GM19035 (cell line): ENCODE measurements at regions not wholly inside any gene's neighbourhood (a gene's known extent, or its start where the extent isn't known, plus 50 kb on each side); places are given as distances from the start of the nearest gene placed in this dataset.
"Not testable (repeated sequence)": the region's sequence is repeated elsewhere in the genome, so short reads cannot be mapped to it uniquely, and the experiment has no call there.

Experiments used
- ATAC-seq: cut with Tn5 transposase; IDR thresholded peaks from one replicate; pipeline ENCODE4 v1.9.1; 2021; ENCODE audit not compliant: unreplicated experiment

DNA sequence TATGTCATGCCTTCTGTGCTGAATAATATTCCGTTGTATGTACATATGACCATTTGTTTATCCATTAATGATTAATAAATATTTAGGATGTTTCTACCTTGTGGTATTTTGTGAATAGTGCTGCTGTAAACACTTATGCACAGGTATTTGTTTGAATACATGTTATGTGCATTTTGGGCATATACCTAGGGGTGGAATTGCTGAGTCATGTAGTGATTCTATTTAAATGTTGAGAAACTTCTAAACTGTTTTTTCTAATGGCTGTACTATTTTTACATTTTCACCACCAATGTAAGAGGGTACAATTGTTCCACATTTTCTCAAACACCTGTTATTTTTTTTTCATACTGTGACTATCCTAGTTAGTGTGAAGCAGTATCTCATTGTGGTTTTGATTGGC is 1318.6 kb downstream of the TECRL start:
- ATAC-seq = no peak

DNA sequence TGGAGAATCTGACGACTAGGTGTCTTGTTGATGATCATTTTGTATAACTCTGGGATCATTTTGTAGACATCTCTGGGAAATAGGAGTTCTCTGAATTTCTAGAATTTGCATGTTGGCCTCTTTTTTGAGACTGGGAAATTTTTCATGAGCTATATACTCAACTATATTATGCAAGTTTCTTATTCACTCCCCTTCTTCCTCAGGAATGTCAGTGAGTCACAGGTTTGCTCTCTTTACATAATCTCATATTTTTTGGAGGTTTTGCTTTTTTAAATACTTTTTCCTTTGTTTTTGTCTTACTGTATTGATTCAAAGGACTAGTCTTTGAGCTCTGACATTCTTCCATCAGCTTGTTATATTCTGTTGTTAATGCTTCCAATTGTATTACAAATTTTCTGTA is 1324.2 kb downstream of the TECRL start:
- no peak for ATAC-seq

DNA sequence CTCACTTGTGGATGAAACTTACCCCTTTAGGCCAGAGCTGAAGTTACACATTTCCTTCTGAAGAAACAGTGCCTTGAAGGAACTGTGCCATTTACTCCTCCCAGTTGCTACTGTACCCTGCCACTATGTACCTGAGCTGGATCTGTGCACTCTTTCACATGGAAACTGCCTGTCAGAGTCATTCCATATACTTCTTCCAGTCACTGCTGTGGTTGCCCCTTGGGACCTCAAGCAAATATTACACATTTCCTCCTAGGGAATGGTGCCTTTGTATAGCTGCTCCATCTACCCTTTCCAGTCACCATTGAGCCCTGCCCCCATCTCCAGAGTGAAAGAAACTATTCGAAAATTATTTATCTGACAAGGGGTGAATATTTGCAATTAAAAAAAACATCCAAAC is 1328.3 kb downstream of the TECRL start:
- ATAC-seq = no peak

DNA sequence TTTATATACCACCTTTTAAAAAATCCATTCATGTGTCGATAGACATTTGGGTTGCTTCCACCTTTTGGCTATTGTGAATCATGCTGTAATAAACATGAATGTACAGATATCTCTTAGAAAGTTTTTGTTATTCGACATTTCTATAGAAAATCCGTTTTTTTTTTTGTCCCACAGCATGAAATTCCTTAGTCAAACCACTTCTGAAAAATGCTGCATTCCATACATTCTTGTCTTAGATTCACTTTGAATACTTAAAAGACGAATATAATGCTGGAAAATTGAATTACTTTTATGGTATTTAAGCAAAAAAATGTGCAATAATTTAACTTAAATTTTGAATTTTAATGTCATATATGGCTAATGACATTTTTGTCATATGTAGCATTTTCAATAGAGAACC is 1345.5 kb downstream of the TECRL start:
- no peak for ATAC-seq

DNA sequence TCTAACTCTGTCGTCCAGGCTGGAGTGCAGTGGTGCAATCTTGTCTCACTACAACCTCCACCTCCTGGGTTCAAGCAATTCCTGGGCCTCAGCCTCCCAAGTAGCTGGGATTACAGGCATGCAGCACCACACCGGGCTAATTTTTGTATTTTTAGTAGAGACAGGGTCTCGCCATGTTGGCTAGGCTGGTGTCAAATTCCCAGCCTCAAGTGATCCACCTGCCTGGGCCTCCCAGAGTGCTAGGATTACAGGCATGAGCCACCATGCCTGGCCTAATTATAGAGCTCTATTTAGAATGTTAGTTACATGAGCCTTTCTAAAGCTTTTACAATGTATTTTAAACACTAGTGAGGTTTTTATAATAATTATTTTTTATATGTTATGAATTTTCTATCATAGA is 1346.4 kb downstream of the TECRL start:
- not testable (repeated sequence) for ATAC-seq

DNA sequence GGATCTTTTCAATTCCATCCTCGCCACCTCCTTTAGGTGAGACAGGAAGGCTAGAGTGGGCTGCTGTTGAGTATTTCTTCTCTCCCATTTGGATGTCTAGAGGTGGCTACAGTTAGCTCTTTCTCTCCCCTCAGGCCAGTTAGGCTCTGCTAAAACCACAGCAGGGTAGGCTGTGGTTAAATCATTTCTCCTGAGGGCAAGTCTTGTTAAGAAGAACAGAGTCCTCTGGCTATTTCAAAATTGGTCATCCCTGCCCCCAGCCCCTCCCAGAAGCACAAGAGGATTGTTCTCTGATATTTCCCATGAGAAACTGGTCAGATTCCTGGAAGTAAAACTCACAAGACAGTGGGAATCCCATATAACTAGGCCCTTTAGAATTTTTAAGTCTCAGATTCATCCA is 1359.5 kb downstream of the TECRL start:
- no peak for ATAC-seq

DNA sequence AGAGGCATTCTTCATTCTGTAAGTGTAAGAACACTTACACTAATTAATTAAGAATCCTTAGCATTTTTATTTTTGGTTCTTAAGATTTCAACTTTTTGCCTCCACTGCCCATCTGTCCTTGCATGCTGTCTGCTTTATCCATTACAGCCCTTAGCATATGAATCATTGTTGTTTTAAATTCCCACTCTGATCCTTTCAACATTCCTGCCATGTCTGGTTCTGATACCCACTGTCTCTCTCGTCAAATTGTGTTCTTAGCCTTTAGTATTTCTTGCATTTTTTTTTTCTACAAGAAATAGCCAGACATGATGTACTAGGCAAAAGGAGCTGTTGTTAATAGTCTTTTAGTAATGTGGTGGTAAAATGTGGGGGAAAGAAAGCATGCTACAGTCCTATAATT is 1360.0 kb downstream of the TECRL start:
- ATAC-seq = no peak

DNA sequence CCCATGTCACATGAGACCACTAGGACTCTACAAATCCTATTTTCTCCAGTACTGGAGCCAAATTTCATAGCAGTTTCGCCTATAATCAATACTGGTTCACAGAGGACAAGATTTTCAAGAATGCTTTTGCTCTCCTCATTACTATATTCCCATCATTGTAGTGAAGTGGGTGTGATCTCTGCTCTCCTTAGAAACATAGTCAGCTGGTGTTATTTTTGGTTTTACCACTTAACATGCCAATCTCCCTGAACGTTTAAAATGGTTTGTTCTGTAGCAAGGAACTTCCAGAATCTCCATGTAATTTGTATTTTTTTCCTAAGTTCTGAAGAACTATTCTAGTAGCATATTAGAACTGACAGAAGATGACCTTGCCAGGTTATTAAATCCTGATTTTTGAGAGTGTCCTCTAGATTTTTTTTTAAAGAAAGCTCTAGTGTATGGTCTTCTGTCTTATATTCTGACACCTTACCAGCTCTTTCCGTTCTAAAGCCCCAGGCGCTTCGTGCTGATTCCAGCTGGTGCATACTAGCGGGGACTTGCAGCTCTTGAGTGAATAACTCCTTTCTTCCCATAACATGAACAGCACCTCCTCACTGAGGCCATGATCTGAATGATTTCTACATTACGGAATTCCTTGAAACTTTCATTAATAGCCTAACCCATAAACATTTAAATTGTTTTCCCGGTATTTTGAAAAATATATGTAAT is 1372.9 kb downstream of the TECRL start:
- no peak for ATAC-seq

DNA sequence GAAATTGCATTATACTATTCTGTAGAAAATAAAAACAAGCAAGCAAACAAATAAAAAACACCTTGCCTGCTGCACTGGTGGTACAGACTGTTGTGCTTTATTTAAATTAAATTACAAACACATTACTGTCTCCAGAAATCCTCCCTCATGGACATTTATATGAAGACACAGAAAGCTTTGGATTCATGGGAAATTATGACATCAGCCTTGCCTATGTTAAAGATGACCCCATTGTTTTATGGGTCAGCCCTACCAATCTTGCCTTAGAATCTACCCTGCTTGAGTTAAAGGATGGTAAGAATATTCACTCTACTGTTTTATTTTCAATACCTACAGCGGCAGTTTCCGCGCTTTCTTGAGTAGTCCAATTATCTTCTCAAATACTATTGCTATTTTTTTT is 1379.9 kb downstream of the TECRL start:
- ATAC-seq = no peak

DNA sequence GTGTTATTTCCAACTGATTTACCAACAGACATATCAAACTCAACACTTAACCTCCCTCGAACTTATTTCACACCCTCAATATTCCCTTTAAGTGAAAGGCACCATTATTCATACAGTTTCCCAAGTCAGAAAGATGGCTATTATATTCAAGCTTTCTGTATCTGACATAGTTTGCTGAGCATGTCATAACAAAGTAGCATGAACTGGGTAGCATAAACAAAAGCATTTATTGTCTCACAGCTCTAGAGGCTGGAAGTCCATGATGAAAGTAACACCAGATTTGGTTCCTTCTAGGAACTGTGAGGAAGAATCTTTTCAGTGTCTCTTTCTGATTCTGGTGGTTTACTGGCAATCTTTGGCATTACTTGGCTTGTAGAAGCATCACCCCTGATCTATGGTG is 1388.6 kb downstream of the TECRL start:
- ATAC-seq = no peak

DNA sequence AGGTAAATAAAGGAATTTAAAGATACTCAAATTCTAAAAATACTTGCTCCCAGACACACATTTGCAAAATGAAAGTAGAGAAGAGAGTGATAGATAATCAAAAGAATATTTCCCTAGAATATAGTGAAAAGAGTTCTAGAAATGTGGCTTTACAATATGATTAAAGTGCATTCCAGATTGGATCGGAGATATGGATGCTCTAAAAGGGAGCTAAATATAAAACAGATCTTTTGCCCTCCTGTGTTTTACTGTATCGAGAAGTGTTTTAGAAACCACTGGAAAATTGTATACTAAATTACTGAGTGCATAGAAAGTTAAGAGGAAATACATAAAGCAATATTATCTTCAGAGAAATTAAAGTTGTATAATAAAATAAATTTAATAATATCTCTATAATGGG is 1392.0 kb downstream of the TECRL start:
- ATAC-seq = no peak

DNA sequence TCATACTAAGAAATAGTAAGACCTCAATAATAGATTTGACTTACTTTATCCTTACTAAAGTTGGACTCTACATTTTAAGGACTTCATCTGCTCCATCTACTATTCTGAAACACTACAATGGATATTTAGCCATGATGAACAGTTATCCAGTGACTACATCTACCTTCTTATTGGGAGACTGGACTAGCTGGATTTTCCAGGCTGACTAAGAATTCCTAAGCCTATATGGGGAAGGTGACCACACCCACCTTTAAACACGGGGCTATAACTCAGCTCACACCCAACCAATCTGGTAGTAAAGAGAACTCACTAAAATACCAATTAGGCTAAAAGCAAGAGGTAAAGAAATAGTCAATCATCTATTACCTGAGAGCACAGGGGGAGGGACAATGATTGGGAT is 1438.4 kb downstream of the TECRL start:
- ATAC-seq = no peak

DNA sequence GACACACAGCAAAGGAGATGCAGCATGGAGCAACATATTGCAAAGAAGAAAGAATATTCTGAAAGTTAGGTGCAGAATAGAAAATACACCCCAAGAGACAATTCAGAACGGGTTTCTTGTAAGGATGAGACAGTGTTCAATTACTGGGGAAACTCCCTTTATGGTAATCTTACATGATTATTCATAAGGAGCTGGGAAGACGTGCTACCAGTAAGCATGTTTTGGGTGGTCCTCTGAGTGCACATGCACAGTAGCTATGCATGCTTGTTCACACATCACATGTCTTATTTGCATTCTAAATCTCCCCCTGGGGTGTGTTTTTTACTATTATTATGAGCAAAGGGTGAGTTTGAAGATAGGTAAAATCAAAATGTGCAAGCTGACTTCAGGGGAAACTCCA is 1448.8 kb downstream of the TECRL start:
- ATAC-seq = no peak

DNA sequence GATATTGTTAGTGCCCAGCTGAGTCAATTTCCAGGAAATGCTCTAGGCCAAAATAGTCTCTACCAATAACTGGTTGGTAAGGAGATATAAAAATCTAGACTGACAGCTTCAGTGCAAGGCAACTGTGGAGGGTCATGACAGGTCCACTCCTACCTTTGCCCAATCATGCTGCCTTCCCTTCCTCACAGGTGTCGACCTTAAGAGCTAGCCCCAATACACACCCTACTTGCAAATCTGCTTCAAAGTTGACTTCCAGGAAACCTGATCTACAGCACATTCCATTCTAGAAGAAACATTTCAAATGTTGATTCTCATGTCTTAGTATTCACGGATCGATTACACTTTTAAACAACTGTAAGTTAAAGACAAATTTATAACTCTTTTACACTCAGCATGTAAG is 1455.5 kb downstream of the TECRL start:
- ATAC-seq = no peak

DNA sequence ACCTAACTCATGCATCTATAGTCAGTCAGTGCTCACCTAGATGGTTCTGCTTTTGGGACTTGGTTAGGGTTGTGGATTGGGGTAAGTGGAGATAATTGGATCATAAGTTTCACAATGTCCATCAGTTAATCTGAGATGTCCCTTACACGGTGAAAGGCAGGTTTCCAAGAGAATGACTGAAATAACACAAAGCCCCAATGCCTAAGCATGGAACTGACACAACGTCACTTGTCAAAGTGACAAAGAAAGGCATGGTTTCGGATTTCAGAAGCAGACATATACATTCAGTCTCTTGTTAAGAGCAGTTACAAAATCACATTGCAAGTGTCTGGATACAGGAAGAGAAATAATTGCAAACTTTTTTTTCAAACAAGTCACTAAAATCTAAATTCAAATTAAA is 1456.9 kb downstream of the TECRL start:
- ATAC-seq = no peak

DNA sequence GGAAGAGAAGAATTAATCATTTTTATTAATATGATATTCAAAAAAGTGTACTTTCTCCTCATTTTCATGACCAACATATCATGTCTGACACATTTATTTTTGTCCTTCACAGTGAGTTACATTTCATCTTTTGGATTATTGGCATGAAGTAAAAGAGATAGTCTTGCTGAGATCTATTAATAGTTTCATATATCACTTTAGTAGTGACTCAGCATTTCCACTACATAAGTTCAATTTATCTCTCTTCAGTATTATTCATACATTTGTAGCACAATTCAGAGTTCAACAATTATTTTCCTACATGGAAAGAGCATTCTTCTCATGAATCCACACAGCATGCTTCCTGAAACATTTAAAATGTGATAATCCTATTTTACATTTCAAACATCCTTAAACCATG is 1461.1 kb downstream of the TECRL start:
- no peak for ATAC-seq

DNA sequence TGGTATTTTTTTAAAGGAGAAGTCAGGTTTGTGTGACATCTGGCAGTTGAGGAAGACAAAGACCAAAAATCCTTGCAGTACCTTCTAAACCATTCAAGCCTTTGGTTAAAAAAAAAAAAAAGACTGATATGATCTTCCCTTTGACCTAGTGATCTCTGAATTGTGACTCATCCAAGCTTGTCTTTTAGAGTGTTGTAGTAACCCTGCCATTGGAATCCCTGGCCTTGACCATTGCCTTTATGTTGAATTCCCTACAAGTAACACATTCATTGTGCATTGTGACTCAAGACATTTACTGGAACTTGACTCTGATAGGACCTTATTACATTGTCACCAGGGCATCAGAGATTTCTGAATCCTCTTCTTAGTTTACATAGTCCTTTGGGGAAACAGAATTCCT is 1469.0 kb downstream of the TECRL start:
- no peak for ATAC-seq

DNA sequence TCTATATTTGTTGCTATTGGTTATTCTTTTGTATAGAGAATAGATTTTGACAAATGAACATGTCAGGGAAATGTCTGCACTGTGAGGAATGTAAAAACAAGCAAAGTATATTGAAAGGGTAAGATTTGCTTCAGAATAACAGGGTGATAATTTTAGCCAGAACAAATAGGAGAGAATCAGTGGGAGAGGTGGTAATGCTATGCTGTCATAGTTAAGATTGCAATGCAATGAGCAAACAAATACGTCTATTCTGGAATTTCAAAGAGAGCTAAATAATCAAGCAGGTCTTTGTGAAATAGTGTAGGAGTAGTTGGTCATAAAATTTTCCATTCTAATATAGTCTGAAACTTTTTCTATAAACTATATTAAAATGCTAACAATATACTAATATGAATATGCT is 1478.4 kb downstream of the TECRL start:
- ATAC-seq = no peak

DNA sequence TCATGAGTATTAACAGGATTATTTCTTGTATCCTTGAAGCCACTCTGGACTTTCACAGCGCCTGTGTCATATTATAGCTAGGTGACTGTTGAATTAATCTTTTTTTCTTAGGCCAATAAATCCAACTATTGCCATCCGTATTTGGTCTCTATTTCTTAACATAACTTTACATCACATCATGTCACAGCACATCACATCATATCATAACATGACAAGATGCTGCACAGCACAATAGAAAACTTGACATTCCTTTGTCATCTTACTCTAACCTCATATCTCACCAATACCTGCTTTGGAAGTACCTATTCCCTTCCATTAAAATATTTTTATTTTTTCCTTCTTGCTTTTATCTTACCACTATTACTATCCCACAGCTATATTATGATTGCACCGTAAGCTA is 1480.8 kb downstream of the TECRL start:
- no peak for ATAC-seq

DNA sequence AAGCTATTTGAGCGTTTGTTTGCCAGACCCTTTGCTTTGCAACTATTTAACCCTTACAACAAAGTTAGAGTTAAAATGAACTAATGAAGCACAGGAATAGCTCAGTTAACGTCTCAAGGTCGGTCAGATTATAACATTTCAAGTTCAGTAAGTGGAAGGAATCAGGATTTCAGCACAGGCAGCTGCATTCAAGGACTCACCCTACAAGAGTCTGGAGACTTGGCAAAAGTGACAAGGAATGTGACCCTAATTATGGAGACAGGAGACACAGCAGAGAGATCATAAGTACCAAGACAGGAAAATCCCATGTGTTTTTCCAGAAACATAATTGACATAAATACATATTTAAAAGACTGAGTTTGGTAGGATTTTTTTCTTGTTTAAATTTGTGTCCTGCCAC is 1481.7 kb downstream of the TECRL start:
- ATAC-seq = no peak

DNA sequence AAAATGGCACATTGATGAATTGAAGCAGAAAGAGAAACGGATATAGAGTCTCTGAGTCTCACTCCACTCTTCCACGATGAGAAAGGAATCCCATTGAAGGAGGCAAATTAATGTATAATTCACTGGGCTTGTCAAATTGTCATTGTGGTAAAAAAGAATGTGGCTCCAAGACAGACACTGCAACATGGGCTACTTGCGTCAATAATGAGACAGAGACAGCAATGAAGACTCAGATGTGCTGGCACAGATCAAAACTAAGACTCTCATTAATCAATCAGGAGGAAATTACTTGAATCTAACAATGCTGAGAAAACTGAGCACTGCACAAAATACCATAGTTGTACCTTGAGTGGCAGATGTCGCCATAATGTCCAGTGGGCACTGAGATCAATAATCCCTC is 1485.5 kb downstream of the TECRL start:
- no peak for ATAC-seq

DNA sequence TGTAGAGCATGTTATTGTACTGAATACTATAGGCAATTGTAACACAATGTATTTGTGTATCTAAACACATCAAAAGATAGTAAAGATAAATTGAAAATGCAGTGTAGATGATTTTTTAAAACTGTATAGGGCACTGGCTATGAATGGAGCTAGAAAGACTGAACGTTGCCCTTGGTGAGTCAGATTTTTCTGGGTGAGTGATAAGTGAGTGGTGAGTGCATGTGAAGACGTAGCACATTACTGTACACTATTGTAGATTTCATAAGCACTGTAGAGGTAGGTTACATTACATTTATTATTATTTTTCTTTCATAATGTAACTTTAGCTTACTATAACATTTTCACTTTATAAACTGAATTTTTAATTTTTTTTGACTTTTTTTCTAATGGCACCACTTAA is 1491.6 kb downstream of the TECRL start:
- no peak for ATAC-seq

DNA sequence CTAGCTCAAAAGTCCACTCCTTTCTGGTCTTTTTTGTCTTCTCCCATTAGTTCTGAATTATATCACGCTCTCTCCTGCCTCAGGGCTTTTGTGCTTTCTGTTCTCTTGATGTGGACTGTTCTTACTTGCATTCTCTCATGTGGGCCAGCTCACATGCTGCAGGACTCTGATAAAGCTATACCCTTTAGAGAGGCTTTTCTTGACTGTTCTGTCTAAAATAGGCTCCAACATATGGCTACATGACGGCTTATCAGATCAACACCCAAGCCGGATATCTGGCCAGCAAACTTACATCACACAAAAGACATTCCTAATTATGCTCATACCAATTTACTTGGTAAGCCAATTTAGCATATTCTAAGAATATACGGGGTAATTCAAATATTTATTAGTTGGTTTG is 1494.5 kb downstream of the TECRL start:
- ATAC-seq = no peak

DNA sequence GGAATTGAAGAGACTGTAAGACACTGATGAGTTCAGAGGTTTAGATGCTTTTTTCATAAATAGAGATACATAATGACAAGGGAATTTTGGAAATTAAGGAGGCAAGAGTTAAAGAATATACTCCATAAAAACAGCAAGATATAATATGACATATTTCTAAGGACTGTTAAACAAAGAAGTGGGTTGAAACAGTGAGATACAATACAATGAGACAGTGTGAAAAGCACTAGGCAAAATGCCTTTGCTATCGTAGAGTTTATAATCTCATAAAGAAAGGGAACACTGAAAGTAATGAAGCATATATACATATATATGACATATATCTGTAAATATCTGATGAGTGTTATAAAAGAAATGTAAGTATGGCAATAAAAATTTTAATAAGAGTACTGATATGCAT is 1496.2 kb downstream of the TECRL start:
- ATAC-seq = no peak
